SKM-1 treated with dmso at 0.1 percent for 144 hours (cell line): ENCODE measurements at regions not wholly inside any gene's neighbourhood (a gene's known extent, or its start where the extent isn't known, plus 50 kb on each side); places are given as distances from the start of the nearest gene placed in this dataset.

Experiments used
- DNase-seq: peaks from one replicate; lab custom pipeline; 2025; ENCODE audit not compliant: unreplicated experiment; lab: John Stamatoyannopoulos, UW

GRCh38 chr22:49642331-49642730 lies 185.3 kb downstream of the BRD1 start:
- DNase-seq, result no peak

GRCh38 chr22:49641770-49642313 lies 185.8 kb downstream of the BRD1 start:
- DNase-seq, result no peak

GRCh38 chr22:49640366-49641095 lies 187.1 kb downstream of the BRD1 start:
- DNase-seq, result no peak

- DNase-seq, result no peak
Measured at GRCh38 chr22:49639956-49640355, 187.7 kb downstream of the BRD1 start.

- no peak for DNase-seq
Measured at GRCh38 chr22:49638788-49639187, 188.9 kb downstream of the BRD1 start.

- no peak for DNase-seq
Measured at GRCh38 chr22:49638001-49638400, 189.7 kb downstream of the BRD1 start.

- DNase-seq, result no peak
Measured at GRCh38 chr22:49637255-49637760, 190.4 kb downstream of the BRD1 start.

- DNase-seq, result no peak
Measured at GRCh38 chr22:49636649-49637048, 191.0 kb downstream of the BRD1 start.

- DNase-seq, result no peak
Measured at GRCh38 chr22:49636214-49636613, 191.5 kb downstream of the BRD1 start.

- DNase-seq, result no peak
Measured at GRCh38 chr22:49634006-49634772, 193.5 kb downstream of the BRD1 start.

GRCh38 chr22:49633010-49633324 lies 194.7 kb downstream of the BRD1 start:
- no peak for DNase-seq

GRCh38 chr22:49632199-49633009 lies 195.3 kb downstream of the BRD1 start:
- no peak for DNase-seq

GRCh38 chr22:49630448-49630946 lies 197.2 kb downstream of the BRD1 start:
- DNase-seq, result no peak

GRCh38 chr22:49629586-49630447 lies 197.9 kb downstream of the BRD1 start:
- no peak for DNase-seq

- DNase-seq, result no peak
Measured at GRCh38 chr22:49629261-49629570, 198.5 kb downstream of the BRD1 start.

GRCh38 chr22:49628391-49629260 lies 199.0 kb downstream of the BRD1 start:
- DNase-seq, result no peak

- DNase-seq, result no peak
Measured at GRCh38 chr22:49627217-49628181, 200.2 kb downstream of the BRD1 start.
